ENCODE measurements at regions not wholly inside any gene's neighbourhood (a gene's known extent, or its start where the extent isn't known, plus 50 kb on each side); places are given as distances from the start of the nearest gene placed in this dataset.
"Not testable (repeated sequence)": the region's sequence is repeated elsewhere in the genome, so short reads cannot be mapped to it uniquely, and the experiment has no call there.

DNA sequence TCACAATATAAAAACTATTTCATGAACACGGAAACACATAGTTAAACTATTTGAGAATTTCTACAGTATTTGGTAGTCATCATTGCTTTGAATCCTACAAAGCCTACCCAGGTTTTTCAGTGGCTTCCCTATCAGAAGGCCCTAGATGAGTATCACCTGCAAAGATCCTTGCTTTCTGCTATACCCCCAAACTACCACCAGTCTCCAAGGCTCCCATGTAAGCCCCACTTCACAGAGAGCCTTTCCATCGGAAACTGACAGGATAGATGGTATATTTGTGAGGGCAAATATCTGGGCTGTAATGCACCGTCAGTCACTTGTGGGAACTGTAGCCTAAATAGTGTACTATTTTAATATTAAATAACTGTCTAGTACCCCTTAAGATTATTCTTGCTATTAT, 674.3 kb downstream of the BRINP3 start:
- no peak overlapping the region for H2AFZ ChIP-seq (ENCODE audit: low read length)
- H3K9me3 ChIP-seq (replicated peaks; ENCODE audit: insufficient read depth, low read length), result no peaks in the 10 kb centered on the region
- no peaks in the 10 kb centered on the region for H3K4me1 ChIP-seq (ENCODE audit: low read length)
- DNase-seq, result no peak
- no peaks in the 10 kb centered on the region for H3K27me3 ChIP-seq (replicated peaks; ENCODE audit: insufficient read depth, low read length)
- no peaks in the 10 kb centered on the region for H3F3A ChIP-seq (ENCODE audit: insufficient read depth, low read length)
- H3K9me2 ChIP-seq (replicated peaks; ENCODE audit: insufficient read depth, low read length), result no peaks in the 10 kb centered on the region
- no peak overlapping the region for H3K27ac ChIP-seq (ENCODE audit: low read length)
- H4K20me1 ChIP-seq (ENCODE audit: insufficient read depth, low read length), result no peaks in the 10 kb centered on the region
- TF ChIP-seq, protein P1, sequence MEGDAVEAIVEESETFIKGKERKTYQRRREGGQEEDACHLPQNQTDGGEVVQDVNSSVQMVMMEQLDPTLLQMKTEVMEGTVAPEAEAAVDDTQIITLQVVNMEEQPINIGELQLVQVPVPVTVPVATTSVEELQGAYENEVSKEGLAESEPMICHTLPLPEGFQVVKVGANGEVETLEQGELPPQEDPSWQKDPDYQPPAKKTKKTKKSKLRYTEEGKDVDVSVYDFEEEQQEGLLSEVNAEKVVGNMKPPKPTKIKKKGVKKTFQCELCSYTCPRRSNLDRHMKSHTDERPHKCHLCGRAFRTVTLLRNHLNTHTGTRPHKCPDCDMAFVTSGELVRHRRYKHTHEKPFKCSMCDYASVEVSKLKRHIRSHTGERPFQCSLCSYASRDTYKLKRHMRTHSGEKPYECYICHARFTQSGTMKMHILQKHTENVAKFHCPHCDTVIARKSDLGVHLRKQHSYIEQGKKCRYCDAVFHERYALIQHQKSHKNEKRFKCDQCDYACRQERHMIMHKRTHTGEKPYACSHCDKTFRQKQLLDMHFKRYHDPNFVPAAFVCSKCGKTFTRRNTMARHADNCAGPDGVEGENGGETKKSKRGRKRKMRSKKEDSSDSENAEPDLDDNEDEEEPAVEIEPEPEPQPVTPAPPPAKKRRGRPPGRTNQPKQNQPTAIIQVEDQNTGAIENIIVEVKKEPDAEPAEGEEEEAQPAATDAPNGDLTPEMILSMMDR (IDR thresholded peaks at IDR 0.05; ENCODE audit: low read length), result no peak
- no peak for TF ChIP-seq EZH2phosphoT487 (IDR thresholded peaks at IDR 0.05; ENCODE audit: low read length)
- TF ChIP-seq EZH2 (optimal IDR thresholded peaks at IDR 0.05; ENCODE audit: low read depth, low read length), result no peak
- H3K4me3 ChIP-seq (ENCODE audit: low read length), result no peak overlapping the region
- H3K9ac ChIP-seq (ENCODE audit: low read length), result no peak overlapping the region
- H3K79me2 ChIP-seq (ENCODE audit: low read length), result no peaks in the 10 kb centered on the region
- H3K4me2 ChIP-seq (ENCODE audit: low read depth, low read length), result no peak overlapping the region
- no peaks in the 10 kb centered on the region for H3K36me3 ChIP-seq (replicated peaks; ENCODE audit: insufficient read depth, low read length)

DNA sequence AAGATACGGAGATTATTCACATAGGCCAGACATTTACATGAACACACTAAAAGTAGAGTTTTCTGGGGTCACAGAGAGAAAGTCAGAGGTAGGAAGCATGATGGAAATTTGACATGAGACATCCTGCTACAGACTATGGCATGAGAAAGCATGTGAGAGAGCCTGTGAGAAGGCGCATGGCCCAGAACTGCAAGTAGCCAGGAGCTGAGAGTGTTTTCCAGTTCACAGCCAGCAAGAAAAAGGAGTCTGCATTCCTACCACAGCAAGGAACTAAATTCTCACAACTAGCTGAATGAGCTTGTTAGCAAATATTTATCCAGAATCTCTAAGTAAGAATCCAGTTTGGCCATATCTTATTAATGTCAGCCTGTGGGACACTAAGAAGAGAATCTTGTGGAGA, 673.3 kb downstream of the BRINP3 start:
- Histone ChIP-seq H3K4me2 (ENCODE audit: low read depth, low read length) (no peak overlapping the region), H3K9me2 (replicated peaks; ENCODE audit: insufficient read depth, low read length) (no peaks in the 10 kb centered on the region), H3K27ac (ENCODE audit: low read length) (no peak overlapping the region), H3F3A (ENCODE audit: insufficient read depth, low read length) (no peaks in the 10 kb centered on the region), H3K4me3 (ENCODE audit: low read length) (no peak overlapping the region), H3K27me3 (replicated peaks; ENCODE audit: insufficient read depth, low read length) (no peaks in the 10 kb centered on the region), H4K20me1 (ENCODE audit: insufficient read depth, low read length) (no peaks in the 10 kb centered on the region), H3K4me1 (ENCODE audit: low read length) (no peaks in the 10 kb centered on the region), H2AFZ (ENCODE audit: low read length) (no peak overlapping the region), H3K9ac (ENCODE audit: low read length) (no peak overlapping the region), H3K36me3 (replicated peaks; ENCODE audit: insufficient read depth, low read length) (no peaks in the 10 kb centered on the region), H3K9me3 (replicated peaks; ENCODE audit: insufficient read depth, low read length) (no peaks in the 10 kb centered on the region), H3K79me2 (ENCODE audit: low read length) (no peaks in the 10 kb centered on the region)
- DNase-seq, result no peak
- TF ChIP-seq, protein P1 (IDR thresholded peaks at IDR 0.05; ENCODE audit: low read length), result no peak

- H3K4me1 ChIP-seq (ENCODE audit: low read length), result no peaks in the 10 kb centered on the region
- no peak overlapping the region for H3K4me3 ChIP-seq (ENCODE audit: low read length)
- H3K79me2 ChIP-seq (ENCODE audit: low read length), result no peaks in the 10 kb centered on the region
- H3F3A ChIP-seq (ENCODE audit: insufficient read depth, low read length), result no peaks in the 10 kb centered on the region
- no peak overlapping the region for H3K9ac ChIP-seq (ENCODE audit: low read length)
- H3K9me2 ChIP-seq (replicated peaks; ENCODE audit: insufficient read depth, low read length), result no peaks in the 10 kb centered on the region
- no peaks in the 10 kb centered on the region for H3K27me3 ChIP-seq (replicated peaks; ENCODE audit: insufficient read depth, low read length)
- no peak overlapping the region for H3K4me2 ChIP-seq (ENCODE audit: low read depth, low read length)
- no peaks in the 10 kb centered on the region for H3K36me3 ChIP-seq (replicated peaks; ENCODE audit: insufficient read depth, low read length)
- TF ChIP-seq EZH2phosphoT487 (IDR thresholded peaks at IDR 0.05; ENCODE audit: low read length), result no peak
- TF ChIP-seq, protein P1 (IDR thresholded peaks at IDR 0.05; ENCODE audit: low read length), result no peak
- no peak for TF ChIP-seq EZH2 (optimal IDR thresholded peaks at IDR 0.05; ENCODE audit: low read depth, low read length)
- no peaks in the 10 kb centered on the region for H3K9me3 ChIP-seq (replicated peaks; ENCODE audit: insufficient read depth, low read length)
- H4K20me1 ChIP-seq (ENCODE audit: insufficient read depth, low read length), result no peaks in the 10 kb centered on the region
- H2AFZ ChIP-seq (ENCODE audit: low read length), result no peak overlapping the region
- no peak for DNase-seq
- no peak overlapping the region for H3K27ac ChIP-seq (ENCODE audit: low read length)
These were observed 671.9 kb downstream of the BRINP3 start for GRCh38 chr1:189805735-189806134.

GRCh38 chr1:189810639-189811038, 667.0 kb downstream of the BRINP3 start:
- not testable (repeated sequence) for H3K4me1 ChIP-seq (ENCODE audit: low read length); H3K9me2 ChIP-seq (replicated peaks; ENCODE audit: insufficient read depth, low read length); H3K27me3 ChIP-seq (replicated peaks; ENCODE audit: insufficient read depth, low read length); H3F3A ChIP-seq (ENCODE audit: insufficient read depth, low read length); H2AFZ ChIP-seq (ENCODE audit: low read length); H3K4me3 ChIP-seq (ENCODE audit: low read length); H3K36me3 ChIP-seq (replicated peaks; ENCODE audit: insufficient read depth, low read length); H3K9me3 ChIP-seq (replicated peaks; ENCODE audit: insufficient read depth, low read length); H3K27ac ChIP-seq (ENCODE audit: low read length); H4K20me1 ChIP-seq (ENCODE audit: insufficient read depth, low read length); DNase-seq; H3K4me2 ChIP-seq (ENCODE audit: low read depth, low read length); H3K9ac ChIP-seq (ENCODE audit: low read length); H3K79me2 ChIP-seq (ENCODE audit: low read length)

Data from MM.1S (cell line).